Body of pancreas (tissue), 4 donors: ENCODE measurements at regions not wholly inside any gene's neighbourhood (a gene's known extent, or its start where the extent isn't known, plus 50 kb on each side); places are given as distances from the start of the nearest gene placed in this dataset.

Source experiments
- CTCF ChIP-seq, 7 experiments: fragments of 450-650 bp in 4 of 7; fragments of 200-600 bp in 3 of 7; sonication (generic) in 3 of 7; IDR thresholded peaks; one replicate each; pipeline ENCODE4 v1.5.1; 2016 to 2019; ENCODE audit warnings: antibody characterized with exemption in 7 of 7
- POLR2A ChIP-seq, 3 donors: fragments of 450-650 bp; IDR thresholded peaks; one replicate each; pipeline ENCODE4 v1.6.1; 2016; ENCODE audit warnings: antibody characterized with exemption in 3 of 3, mild to moderate bottlenecking in 2 of 3

- TF ChIP-seq CTCF (IDR thresholded peaks at IDR 0.05) (no peak), POLR2A (IDR thresholded peaks at IDR 0.05) (no peak)
Observed at GRCh38 chr13:81762449-81762848, 1421.5 kb upstream of the SPRY2 start.
